NCI-H2107 treated with DMSO at 0.1 percent for 48 hours (cell line): ENCODE measurements at regions not wholly inside any gene's neighbourhood (a gene's known extent, or its start where the extent isn't known, plus 50 kb on each side); places are given as distances from the start of the nearest gene placed in this dataset.

ENCODE experiments used
- DNase-seq: peaks from one replicate; lab custom pipeline; 2025; ENCODE audit not compliant: unreplicated experiment; lab: John Stamatoyannopoulos, UW

GRCh38 chr3:4021162-4021561 lies 221.9 kb downstream of the LRRN1 start:
- no peak for DNase-seq

- no peak for DNase-seq
Observed at GRCh38 chr3:4029135-4029534, 229.9 kb downstream of the LRRN1 start.

- DNase-seq, result no peak
Observed at GRCh38 chr3:4030624-4031023, 231.4 kb downstream of the LRRN1 start.

DNA sequence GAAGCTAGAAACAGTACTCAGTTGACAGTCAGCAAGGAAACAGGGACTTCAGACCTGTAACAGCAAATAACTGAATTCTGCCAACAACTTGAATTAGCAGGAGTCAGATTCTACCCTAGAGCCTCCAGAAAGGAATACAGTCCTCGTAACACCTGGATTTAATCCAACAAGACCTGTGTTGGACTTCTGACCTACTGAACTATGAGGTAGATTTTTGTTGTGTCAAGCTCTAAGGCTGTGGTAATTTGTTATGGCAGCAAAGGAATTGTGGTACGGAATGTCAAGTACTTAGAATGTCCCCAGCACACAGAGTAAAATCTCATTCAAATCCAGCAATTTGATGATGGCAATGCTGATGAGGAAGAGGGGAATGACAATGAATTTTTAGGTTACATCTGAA lies 234.1 kb downstream of the LRRN1 start:
- DNase-seq, result no peak

DNA sequence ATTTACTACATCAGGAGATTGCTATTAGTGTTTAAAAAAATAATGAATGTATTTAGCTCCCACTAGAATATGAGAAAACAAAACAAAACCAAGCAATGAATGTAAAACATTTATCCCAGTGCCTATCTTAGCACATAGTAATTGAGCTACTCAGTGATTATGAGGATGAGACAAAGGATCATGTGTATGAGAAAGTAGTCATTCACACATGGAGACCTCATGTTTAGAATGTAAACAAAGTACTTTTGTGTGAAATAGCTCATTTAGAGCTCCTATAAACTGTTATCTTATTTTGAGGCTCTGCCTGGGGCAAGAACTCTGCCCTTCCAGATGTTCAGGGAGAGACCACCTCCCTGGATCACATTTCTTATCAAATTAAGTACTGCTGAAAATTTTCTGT lies 236.8 kb downstream of the LRRN1 start:
- no peak for DNase-seq

GRCh38 chr3:4038351-4038750 lies 239.1 kb downstream of the LRRN1 start:
- DNase-seq, result no peak

DNA sequence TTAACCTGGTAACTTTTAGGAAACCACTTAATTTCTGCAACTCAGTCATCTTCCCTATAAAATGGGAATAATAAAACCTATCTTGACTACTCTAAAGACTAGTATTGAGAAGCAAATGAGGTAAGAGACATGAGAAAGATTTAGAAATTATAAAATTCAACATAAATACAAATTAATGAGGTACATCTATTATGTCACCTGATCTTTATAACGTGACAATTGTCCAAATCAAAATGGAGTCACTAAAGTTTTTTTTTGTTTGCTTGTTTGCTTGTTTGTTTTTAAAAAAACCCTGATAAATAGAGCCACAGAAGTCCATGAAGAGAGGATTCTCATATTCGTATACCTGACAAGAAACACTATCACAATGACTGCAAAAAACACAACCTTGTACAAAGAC lies 242.8 kb downstream of the LRRN1 start:
- DNase-seq, result no peak

DNA sequence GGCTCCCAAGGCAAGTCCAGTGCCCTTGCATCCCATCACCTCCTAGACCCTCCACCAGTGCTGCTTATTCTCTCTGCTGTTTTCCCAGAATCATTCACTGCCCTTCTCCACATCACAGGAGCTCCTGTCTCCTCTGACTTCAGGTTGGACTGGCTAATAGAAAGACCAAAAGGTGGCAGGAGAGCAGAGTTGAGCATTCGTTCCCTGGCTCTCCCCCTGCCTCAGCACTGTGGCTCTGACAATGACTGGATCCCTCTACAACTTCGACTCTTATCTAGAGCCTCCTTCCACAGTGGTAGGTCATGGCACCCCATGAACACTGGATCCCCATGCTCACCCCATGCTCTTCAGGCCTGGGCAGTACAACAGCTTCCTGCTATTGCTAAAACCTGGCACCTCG lies 243.6 kb downstream of the LRRN1 start:
- no peak for DNase-seq

DNA sequence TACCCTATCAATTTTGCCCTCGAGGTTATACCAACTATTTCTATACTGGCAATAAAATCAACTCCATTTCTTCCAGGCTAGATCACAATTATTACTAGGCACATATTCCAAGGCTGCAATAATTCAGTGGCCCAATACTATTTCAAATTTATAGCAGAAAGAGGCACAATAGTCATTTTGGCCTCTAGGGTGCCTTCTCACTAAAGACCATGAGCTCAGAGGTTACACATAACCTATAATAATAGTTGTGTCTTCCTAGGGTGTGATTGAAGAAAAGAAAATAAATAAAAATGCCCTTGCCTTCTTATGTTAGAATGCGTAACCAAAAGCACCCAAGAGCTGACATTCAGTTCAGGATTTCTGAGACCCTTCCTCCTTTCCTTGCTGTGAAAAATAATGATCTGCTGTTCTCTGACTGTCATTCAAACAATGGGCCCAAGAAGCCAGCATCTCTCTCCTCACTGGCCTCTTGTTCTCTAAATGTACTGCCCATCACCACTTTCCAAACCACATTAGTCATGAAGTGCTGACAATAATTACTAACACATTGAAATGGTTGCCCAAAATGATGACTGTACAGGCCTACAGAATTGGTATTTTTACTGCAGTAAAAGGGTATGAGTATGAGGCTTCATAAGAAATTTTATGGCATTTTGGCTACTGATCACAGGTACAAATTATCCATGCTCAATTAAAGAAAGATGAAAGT lies 244.8 kb downstream of the LRRN1 start:
- DNase-seq, result no peak

DNA sequence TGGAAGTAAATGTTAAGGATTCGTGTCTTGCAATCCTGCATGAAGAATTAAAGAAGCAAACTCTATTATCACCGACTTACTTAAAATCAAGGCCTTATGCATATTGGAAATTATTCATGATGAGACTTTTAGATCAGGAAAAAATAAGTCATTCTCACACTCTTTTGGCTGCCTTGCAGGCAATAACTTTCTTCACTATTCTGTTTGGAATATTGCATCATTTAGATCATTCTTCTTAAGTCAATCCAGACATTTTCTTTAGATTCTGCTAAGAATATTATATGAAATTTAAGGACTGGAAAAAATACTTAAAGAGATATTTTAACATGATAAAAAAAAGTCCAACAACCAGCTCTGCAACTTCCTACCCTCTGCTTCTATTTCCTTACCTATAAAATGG lies 245.4 kb downstream of the LRRN1 start:
- no peak for DNase-seq

DNA sequence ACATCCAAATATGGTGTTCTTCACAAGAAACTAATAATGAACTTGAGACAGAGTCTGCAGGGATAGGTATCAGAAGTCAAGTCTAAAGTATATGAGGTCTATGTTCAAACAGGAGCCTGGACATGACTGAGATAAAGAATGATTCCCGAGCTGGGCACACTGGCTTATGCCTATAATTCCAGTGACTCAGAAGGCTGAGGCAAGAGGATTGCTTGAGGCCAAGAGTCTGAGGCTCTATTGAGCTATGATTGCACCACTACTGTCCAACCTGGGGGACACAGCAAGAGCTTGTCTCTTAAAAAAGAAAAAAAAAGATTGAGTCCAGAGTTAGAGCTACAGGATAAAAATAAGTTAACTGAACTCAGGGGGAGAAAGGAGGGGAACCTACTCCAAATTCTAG lies 246.5 kb downstream of the LRRN1 start:
- DNase-seq, result no peak

GRCh38 chr3:4047366-4047765 lies 248.1 kb downstream of the LRRN1 start:
- DNase-seq, result no peak

- DNase-seq, result no peak
Observed at GRCh38 chr3:4052706-4053105, 250.5 kb upstream of the SETMAR start.

DNA sequence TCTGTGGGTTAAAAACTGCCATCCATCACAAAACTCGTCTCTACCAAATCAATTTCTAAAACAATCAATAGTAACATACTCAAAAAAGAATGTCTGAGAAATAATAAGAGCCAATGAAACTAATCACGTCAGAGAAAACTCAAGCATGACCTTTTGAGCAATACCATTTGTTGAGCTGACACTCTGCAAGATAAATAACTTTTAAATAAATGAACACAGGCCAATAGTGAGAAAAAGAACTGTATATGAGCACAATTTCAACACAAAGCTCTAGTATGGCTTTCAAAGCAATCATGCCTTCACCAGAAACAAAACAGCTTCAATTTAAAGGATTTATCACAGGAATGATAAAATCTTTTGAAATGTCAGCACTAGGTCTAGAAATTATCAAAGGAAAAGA lies 249.2 kb upstream of the SETMAR start:
- no peak for DNase-seq

DNA sequence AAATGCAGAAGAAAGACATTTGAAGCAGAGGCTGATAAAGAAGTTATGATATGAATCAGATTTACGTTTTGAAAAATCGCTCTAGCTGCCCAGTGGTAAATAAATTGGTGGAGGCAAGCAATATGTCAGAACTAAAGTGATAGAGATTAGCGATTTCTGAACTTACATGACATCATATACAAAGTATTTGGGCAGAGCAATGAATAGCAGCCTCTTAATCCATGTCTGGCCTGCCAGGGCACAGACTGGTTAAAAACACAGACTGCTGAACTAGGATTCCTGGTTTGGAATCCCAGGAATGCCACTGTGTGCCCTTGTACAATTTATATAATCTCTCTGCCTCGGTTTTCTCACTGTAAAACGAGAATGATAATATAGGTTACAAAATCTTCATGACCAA lies 243.1 kb upstream of the SETMAR start:
- DNase-seq, result no peak

DNA sequence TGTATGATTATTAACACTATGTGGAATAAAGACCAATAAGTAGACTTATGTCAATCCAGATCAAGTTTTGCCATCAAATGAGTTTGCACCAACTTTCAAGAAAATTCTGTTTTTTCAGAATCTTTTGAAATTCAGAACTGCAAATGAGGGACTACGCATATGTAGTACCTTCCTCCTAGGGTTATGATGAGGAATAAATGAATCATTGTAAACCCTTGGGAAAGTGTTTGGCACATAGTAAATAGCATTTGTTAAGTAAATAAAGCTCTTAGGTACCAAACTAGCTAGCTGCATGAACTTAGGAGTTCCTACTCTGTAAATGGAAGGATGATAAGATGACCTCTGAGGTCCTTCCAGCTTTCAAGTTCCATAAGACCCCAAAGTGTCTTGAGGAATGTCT lies 242.6 kb upstream of the SETMAR start:
- DNase-seq, result no peak

- DNase-seq, result no peak
Observed at GRCh38 chr3:4061195-4061594, 242.0 kb upstream of the SETMAR start.

GRCh38 chr3:4061783-4062360 lies 241.3 kb upstream of the SETMAR start:
- DNase-seq, result no peak

- DNase-seq, result no peak
Observed at GRCh38 chr3:4062621-4063020, 240.5 kb upstream of the SETMAR start.

DNA sequence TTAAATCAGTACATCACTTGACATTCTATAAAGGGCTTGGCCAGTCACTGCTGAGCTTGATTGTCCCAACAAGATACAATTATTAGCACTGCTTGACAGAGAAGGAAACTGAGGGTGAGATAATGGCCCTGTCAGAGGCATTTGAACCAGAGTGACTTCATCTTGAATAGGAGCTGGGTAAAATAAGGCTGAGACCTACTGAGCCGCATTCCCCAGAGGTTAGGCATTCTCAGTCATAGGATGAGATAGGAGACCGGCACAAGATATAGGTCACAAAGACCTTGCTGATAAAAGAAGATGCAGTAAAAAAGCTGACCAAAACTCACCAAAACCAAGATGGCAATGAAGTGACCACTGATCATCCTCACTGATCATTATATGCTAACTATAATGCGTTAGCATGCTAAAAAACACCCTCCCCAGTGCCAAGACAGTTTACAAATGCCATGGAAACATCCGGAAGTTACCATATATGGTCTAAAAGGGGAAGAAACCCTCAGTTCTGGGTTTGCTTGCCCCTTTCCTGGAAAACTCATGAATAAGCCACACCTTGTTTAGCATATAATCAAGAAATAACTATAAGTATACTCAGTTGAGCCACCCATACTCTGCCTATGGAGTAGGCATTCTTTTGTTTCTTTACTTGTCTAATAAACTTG lies 239.1 kb upstream of the SETMAR start:
- no peak for DNase-seq

DNA sequence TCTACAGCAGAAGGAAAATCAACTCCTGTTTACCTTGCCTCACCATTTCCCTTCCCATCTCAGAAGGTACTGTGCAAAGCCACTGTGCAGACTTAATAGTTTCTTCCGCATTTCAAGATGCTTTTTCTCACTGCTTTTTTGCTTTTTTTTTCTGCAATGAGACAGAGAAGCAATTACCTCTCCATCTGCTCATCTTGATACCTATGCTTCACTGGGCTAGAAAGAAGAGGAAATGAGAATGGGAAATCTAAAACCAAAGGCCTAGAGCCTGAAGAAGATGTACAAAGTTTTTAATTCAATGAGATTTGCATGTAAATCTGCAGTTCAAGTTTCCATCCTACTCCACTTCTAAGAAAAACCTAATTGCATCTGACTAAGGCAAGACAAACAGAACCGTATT lies 238.1 kb upstream of the SETMAR start:
- no peak for DNase-seq

GRCh38 chr3:4065554-4065953 lies 237.6 kb upstream of the SETMAR start:
- DNase-seq, result no peak

DNA sequence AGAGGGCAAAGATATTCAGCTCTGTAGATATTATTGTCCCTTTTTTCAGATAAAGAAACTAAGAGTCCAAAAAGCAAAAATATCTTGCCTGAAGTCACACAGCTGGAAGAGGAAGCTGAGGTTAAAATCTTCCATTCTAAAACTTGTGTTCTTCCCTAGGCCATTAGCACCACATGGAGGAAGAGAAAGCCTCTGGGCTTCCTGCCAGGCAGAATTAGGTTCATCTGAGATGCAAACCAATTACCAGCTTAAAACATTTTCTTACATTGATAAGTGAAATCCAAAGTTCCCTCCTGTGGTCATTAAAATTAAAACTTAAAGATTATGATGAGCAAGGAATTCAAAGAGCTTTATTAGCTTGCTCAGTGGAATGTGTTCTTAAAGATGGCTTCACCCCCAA lies 235.3 kb upstream of the SETMAR start:
- DNase-seq, result no peak
